NCI-H1092 (cell line): ENCODE measurements at regions not wholly inside any gene's neighbourhood (a gene's known extent, or its start where the extent isn't known, plus 50 kb on each side); places are given as distances from the start of the nearest gene placed in this dataset.

ENCODE experiments used
- DNase-seq: peaks from one replicate; lab custom pipeline; 2025; lab: John Stamatoyannopoulos, UW

- no peak for DNase-seq
Observed at GRCh38 chr1:83581747-83582146, 417.2 kb downstream of the TTLL7 start.

- no peak for DNase-seq
Observed at GRCh38 chr1:83574791-83575190, 424.1 kb downstream of the TTLL7 start.

GRCh38 chr1:83573776-83574175, 425.2 kb downstream of the TTLL7 start:
- DNase-seq, result no peak

- no peak for DNase-seq
Observed at GRCh38 chr1:83571536-83571935, 427.4 kb downstream of the TTLL7 start.

- no peak for DNase-seq
Observed at GRCh38 chr1:83561346-83561745, 437.6 kb downstream of the TTLL7 start.

GRCh38 chr1:83559129-83559840, 439.6 kb downstream of the TTLL7 start:
- DNase-seq, result no peak

- no peak for DNase-seq
Observed at GRCh38 chr1:83555871-83556270, 443.1 kb downstream of the TTLL7 start.

GRCh38 chr1:83554174-83554573, 444.8 kb downstream of the TTLL7 start:
- no peak for DNase-seq

- DNase-seq, result no peak
Observed at GRCh38 chr1:83552820-83553219, 446.1 kb downstream of the TTLL7 start.

- DNase-seq, result no peak
Observed at GRCh38 chr1:83548311-83548710, 450.6 kb downstream of the TTLL7 start.

GRCh38 chr1:83547901-83548300, 451.0 kb downstream of the TTLL7 start:
- no peak for DNase-seq

- no peak for DNase-seq
Observed at GRCh38 chr1:83546874-83547273, 452.1 kb downstream of the TTLL7 start.

GRCh38 chr1:83545066-83545862, 453.7 kb downstream of the TTLL7 start:
- DNase-seq, result no peak

- DNase-seq, result no peak
Observed at GRCh38 chr1:83543222-83543973, 455.5 kb downstream of the TTLL7 start.

GRCh38 chr1:83531521-83532309, 467.2 kb downstream of the TTLL7 start:
- DNase-seq, result no peak

GRCh38 chr1:83530506-83530905, 468.4 kb downstream of the TTLL7 start:
- no peak for DNase-seq

- DNase-seq, result no peak
Observed at GRCh38 chr1:83527987-83528386, 470.9 kb downstream of the TTLL7 start.

- no peak for DNase-seq
Observed at GRCh38 chr1:83520797-83521196, 478.1 kb downstream of the TTLL7 start.

GRCh38 chr1:83516369-83516768, 482.6 kb downstream of the TTLL7 start:
- DNase-seq, result no peak

- no peak for DNase-seq
Observed at GRCh38 chr1:83515578-83516154, 483.3 kb downstream of the TTLL7 start.

- peak; percentile 28 for DNase-seq
Observed at GRCh38 chr1:83512373-83513193, 486.3 kb downstream of the TTLL7 start.
